LHCN-M2 (cell line): ENCODE measurements at regions not wholly inside any gene's neighbourhood (a gene's known extent, or its start where the extent isn't known, plus 50 kb on each side); places are given as distances from the start of the nearest gene placed in this dataset.
"Not testable (repeated sequence)": the region's sequence is repeated elsewhere in the genome, so short reads cannot be mapped to it uniquely, and the experiment has no call there.

Source experiments
- DNase-seq: peaks from one replicate; pipeline ENCODE4 v3.0.0-alpha.2; 2012; ENCODE audit warnings: low read depth

- not testable (repeated sequence) for DNase-seq
Measured at GRCh38 chr15:20192982-20193929, 348.3 kb downstream of the GOLGA6L6 start.

GRCh38 chr15:20191508-20192125 is 350.0 kb downstream of the GOLGA6L6 start:
- DNase-seq: not testable (repeated sequence)

GRCh38 chr15:20188611-20189010 is 353.0 kb downstream of the GOLGA6L6 start:
- DNase-seq: not testable (repeated sequence)

- DNase-seq: not testable (repeated sequence)
Measured at GRCh38 chr15:20187370-20188355, 353.9 kb downstream of the GOLGA6L6 start.

GRCh38 chr15:20184879-20185278 is 356.7 kb downstream of the GOLGA6L6 start:
- not testable (repeated sequence) for DNase-seq

GRCh38 chr15:20168221-20168620 is 373.4 kb downstream of the GOLGA6L6 start:
- not testable (repeated sequence) for DNase-seq

GRCh38 chr15:20153528-20153927 is 388.1 kb downstream of the GOLGA6L6 start:
- not testable (repeated sequence) for DNase-seq

- DNase-seq: not testable (repeated sequence)
Measured at GRCh38 chr15:20148679-20149078, 392.9 kb downstream of the GOLGA6L6 start.

- not testable (repeated sequence) for DNase-seq
Measured at GRCh38 chr15:20148008-20148407, 393.6 kb downstream of the GOLGA6L6 start.

GRCh38 chr15:20144333-20145036 is 397.1 kb downstream of the GOLGA6L6 start:
- DNase-seq: not testable (repeated sequence)

- not testable (repeated sequence) for DNase-seq
Measured at GRCh38 chr15:20142906-20143305, 398.7 kb downstream of the GOLGA6L6 start.

GRCh38 chr15:20142410-20142809 is 399.2 kb downstream of the GOLGA6L6 start:
- DNase-seq: not testable (repeated sequence)

GRCh38 chr15:20124668-20125067 is 416.9 kb downstream of the GOLGA6L6 start:
- DNase-seq: not testable (repeated sequence)

GRCh38 chr15:20106026-20106425 is 435.6 kb downstream of the GOLGA6L6 start:
- no peak for DNase-seq

- not testable (repeated sequence) for DNase-seq
Measured at GRCh38 chr15:20105011-20105990, 436.3 kb downstream of the GOLGA6L6 start.

GRCh38 chr15:20104551-20104950 is 437.0 kb downstream of the GOLGA6L6 start:
- DNase-seq: not testable (repeated sequence)

- DNase-seq: not testable (repeated sequence)
Measured at GRCh38 chr15:20102862-20103261, 438.7 kb downstream of the GOLGA6L6 start.

GRCh38 chr15:20102209-20102608 is 439.4 kb downstream of the GOLGA6L6 start:
- DNase-seq: not testable (repeated sequence)

- DNase-seq: not testable (repeated sequence)
Measured at GRCh38 chr15:20101281-20101680, 440.3 kb downstream of the GOLGA6L6 start.
